Endothelial cell of umbilical vein (primary cell): ENCODE measurements at regions not wholly inside any gene's neighbourhood (a gene's known extent, or its start where the extent isn't known, plus 50 kb on each side); places are given as distances from the start of the nearest gene placed in this dataset.

ENCODE experiments used
- BruUV-seq: library from RNA; stranded (reverse); fragments of 400-500 nt; replicated peaks from 2 replicates; lab custom pipeline; 2021; lab: Mats Ljungman, UMichigan
- CTCF ChIA-PET: fragments of 300-600, 350-600 bp; sonication (Branson Sonifier 250); formaldehyde crosslinking; loops from one replicate; lab custom pipeline; 2021; ENCODE audit warnings: antibody characterized with exemption, inconsistent platforms; lab: Charles Lee
- POLR2A ChIA-PET: fragments of 300-600, 350-600 bp; sonication (Branson Sonifier 250); formaldehyde crosslinking; loops from one replicate; lab custom pipeline; 2021; ENCODE audit warnings: antibody characterized with exemption, inconsistent platforms; lab: Charles Lee
- DNase-seq: peaks from one replicate; pipeline ENCODE4 v3.0.0-alpha.2; 2011; ENCODE audit warnings: low read depth, low spot score
- FAIRE-seq: peaks from 2 replicates; lab custom pipeline; 2011; peaks lifted over from hg19 to GRCh38; lab: Jason Lieb, UNC
- H2AFZ ChIP-seq: 2 replicates; pipeline ENCODE4 v1.6.0; 2012; ENCODE audit warnings: low read depth, low read length, control low read depth, inconsistent platforms
- H3K27ac ChIP-seq: 2 replicates; pipeline ENCODE4 v1.5.1; 2011; ENCODE audit warnings: low read depth, mild to moderate bottlenecking, control low read depth, low read length, moderate library complexity; ENCODE audit not compliant: insufficient read depth
- H3K27me3 ChIP-seq, 2 experiments: 2 replicates each; pipeline versions ENCODE4 v1.6.0 to v1.6.1; 2011; ENCODE audit warnings: low read length in 2 of 2, mixed read lengths in 1 of 2; ENCODE audit not compliant: control insufficient read depth in 2 of 2, insufficient read depth in 2 of 2
- H3K36me3 ChIP-seq, 2 experiments: 2 replicates in 1 of 2; 3 replicates in 1 of 2; pipeline ENCODE4 v1.5.1; 2011; ENCODE audit warnings: low read length in 2 of 2, mild to moderate bottlenecking in 1 of 2, moderate library complexity in 1 of 2; ENCODE audit not compliant: control insufficient read depth in 2 of 2, insufficient read depth in 2 of 2; ENCODE audit errors: extremely low read depth in 1 of 2
- H3K4me1 ChIP-seq: 3 replicates; pipeline ENCODE4 v1.5.1; 2011; ENCODE audit warnings: mild to moderate bottlenecking, low read length; ENCODE audit not compliant: control insufficient read depth, insufficient read depth; ENCODE audit errors: extremely low read depth
- H3K4me2 ChIP-seq: 2 replicates; pipeline ENCODE4 v1.6.1; 2011; ENCODE audit warnings: low read length, control low read depth, mixed read lengths; ENCODE audit not compliant: insufficient read depth
- H3K4me3 ChIP-seq, 3 experiments: fragments of 200-600 bp in 1 of 3; sonication (generic), shearing (Covaris generic) in 1 of 3; replicated peaks in 1 of 3; 2 replicates each; pipeline ENCODE4 v1.5.1; 2011 to 2016; ENCODE audit warnings: control low read depth in 3 of 3, low read length in 3 of 3, mild to moderate bottlenecking in 2 of 3, inconsistent platforms in 1 of 3, low read depth in 1 of 3, moderate library complexity in 1 of 3; ENCODE audit not compliant: insufficient read depth in 1 of 3
- H3K79me2 ChIP-seq: 2 replicates; pipeline ENCODE4 v1.6.0; 2012; ENCODE audit warnings: low read length, inconsistent platforms; ENCODE audit not compliant: control insufficient read depth, insufficient read depth
- H3K9ac ChIP-seq: replicated peaks from 2 replicates; pipeline ENCODE3; 2011; ENCODE audit warnings: low read length, control low read depth; ENCODE audit not compliant: insufficient read depth; ENCODE audit errors: extremely low read depth
- H3K9me1 ChIP-seq: replicated peaks from 3 replicates; pipeline ENCODE4 v1.6.0; 2011; ENCODE audit warnings: mild to moderate bottlenecking, low read length; ENCODE audit not compliant: control insufficient read depth, insufficient read depth; ENCODE audit errors: extremely low read depth
- H3K9me3 ChIP-seq: replicated peaks from 2 replicates; pipeline ENCODE4 v1.5.1; 2012; ENCODE audit warnings: low read length, inconsistent platforms; ENCODE audit not compliant: control insufficient read depth, insufficient read depth
- H4K20me1 ChIP-seq: replicated peaks from 2 replicates; pipeline ENCODE3; 2011; ENCODE audit warnings: mild to moderate bottlenecking, low read length; ENCODE audit not compliant: control insufficient read depth, insufficient read depth; ENCODE audit errors: extremely low read depth
- CTCF ChIP-seq, 2 donors: IDR thresholded peaks; 1 replicate in 1 of 2; 2 replicates in 1 of 2; pipeline ENCODE4 v1.5.1; 2011; ENCODE audit warnings: low read length in 2 of 2, mild to moderate bottlenecking in 2 of 2, moderate library complexity in 2 of 2, control low read depth in 1 of 2, inconsistent platforms in 1 of 2, low read depth in 1 of 2; ENCODE audit not compliant: insufficient read depth in 1 of 2; ENCODE audit errors: extremely low read depth in 1 of 2
- EZH2 ChIP-seq: IDR thresholded peaks from 2 replicates; pipeline ENCODE4 v1.6.1; 2012; ENCODE audit warnings: borderline replicate concordance, low read depth, mild to moderate bottlenecking, moderate library complexity, low read length, inconsistent platforms; ENCODE audit not compliant: severe bottlenecking
- FOS ChIP-seq: IDR thresholded peaks from 2 replicates; pipeline ENCODE4 v1.6.1; 2011; ENCODE audit warnings: mild to moderate bottlenecking, low read length, moderate library complexity, borderline replicate concordance; ENCODE audit not compliant: insufficient read depth
- GATA2 ChIP-seq: IDR thresholded peaks from 2 replicates; pipeline ENCODE4 v1.7.0; 2011; ENCODE audit warnings: low read depth, mild to moderate bottlenecking, moderate library complexity, mixed read lengths, low read length; ENCODE audit not compliant: insufficient read length, insufficient read depth
- JUN ChIP-seq: IDR thresholded peaks from 2 replicates; pipeline ENCODE4 v1.6.1; 2011; ENCODE audit warnings: borderline replicate concordance, low read depth; ENCODE audit not compliant: insufficient read length, insufficient read depth
- MAX ChIP-seq: IDR thresholded peaks from 2 replicates; pipeline ENCODE4 v1.6.1; 2011; ENCODE audit not compliant: insufficient read depth, insufficient read length
- MYC ChIP-seq: IDR thresholded peaks from one replicate; pipeline ENCODE4 v1.6.1; 2011; ENCODE audit warnings: mild to moderate bottlenecking, low read depth, low read length
- POLR2AphosphoS5 ChIP-seq: IDR thresholded peaks from 2 replicates; pipeline ENCODE4 v1.6.1; 2012; ENCODE audit warnings: low read depth, mild to moderate bottlenecking, control low read depth, low read length, moderate library complexity; ENCODE audit not compliant: insufficient read depth
- dilution Hi-C: fragments of 300-500 bp; cut with MboI; formaldehyde crosslinking; loops from one replicate; pipeline ENCODE4 v1.15.0; 2019; ENCODE audit warnings: low sequenced_read_pairs; ENCODE audit not compliant: extremely low pct_ligation_motif_present
- intact Hi-C: fragments of 100-400 bp; cut with micrococcal nuclease; formaldehyde crosslinking; loops from one replicate; pipeline ENCODE4 v1.10.0; 2022

GRCh38 chr16:17591655-17592405 lies 121.1 kb upstream of the XYLT1 start:
- no peak overlapping the region for H3K4me3 ChIP-seq
- no TSS peak for BruUV-seq
- no peaks in the 10 kb centered on the region for H3K79me2 ChIP-seq
- H3K9me3 ChIP-seq = peaks cover 2% of the 10 kb centered on the region
- H4K20me1 ChIP-seq = no peaks in the 10 kb centered on the region
- DNase-seq = no peak
- CTCF ChIA-PET = no interaction called here
- POLR2A ChIA-PET = no interaction called here
- TF ChIP-seq JUN (no peak), FOS (no peak)
- intact Hi-C loops (no loop called here), dilution Hi-C loops (no loop called here)
- no peaks in the 10 kb centered on the region for H3K27me3 ChIP-seq
- no peaks in the 10 kb centered on the region for H3K9me1 ChIP-seq
- H3K27ac ChIP-seq = no peak overlapping the region
- no peaks in the 10 kb centered on the region for H3K4me1 ChIP-seq
- no peak overlapping the region for H2AFZ ChIP-seq
- FAIRE-seq = no peak
- no peak overlapping the region for H3K4me2 ChIP-seq
- no peak overlapping the region for H3K9ac ChIP-seq
- H3K36me3 ChIP-seq = no peaks in the 10 kb centered on the region

GRCh38 chr16:17590711-17591654 lies 120.2 kb upstream of the XYLT1 start:
- no peak for TF ChIP-seq CTCF (IDR thresholded peaks at IDR 0.05; ENCODE audit: extremely low read depth in 1 of 2, insufficient read depth in 1 of 2, low read depth in 1 of 2, low read length in 2 of 2)
- TF ChIP-seq EZH2 = no peak
- TF ChIP-seq GATA2 = no peak
- no peak for TF ChIP-seq MYC
- TF ChIP-seq MAX = no peak
- no peak for TF ChIP-seq POLR2AphosphoS5
- no peaks in the 10 kb centered on the region for H4K20me1 ChIP-seq
- no TSS peak for BruUV-seq
- FAIRE-seq = no peak
- no peaks in the 10 kb centered on the region for H3K9me1 ChIP-seq
- dilution Hi-C loops (no loop called here), intact Hi-C loops (no loop called here)
- no peaks in the 10 kb centered on the region for H3K4me1 ChIP-seq
- no peak overlapping the region for H3K4me2 ChIP-seq
- no peaks in the 10 kb centered on the region for H3K36me3 ChIP-seq
- H3K9me3 ChIP-seq = peaks cover 2% of the 10 kb centered on the region
- no peak for DNase-seq
- H3K27me3 ChIP-seq = no peaks in the 10 kb centered on the region
- H3K79me2 ChIP-seq = no peaks in the 10 kb centered on the region
- H3K4me3 ChIP-seq = no peak overlapping the region
- no peak overlapping the region for H3K27ac ChIP-seq
- POLR2A ChIA-PET = no interaction called here
- no peak overlapping the region for H2AFZ ChIP-seq
- H3K9ac ChIP-seq = no peak overlapping the region
- CTCF ChIA-PET = no interaction called here
